OCI-LY7 (cell line): ENCODE measurements at regions not wholly inside any gene's neighbourhood (a gene's known extent, or its start where the extent isn't known, plus 50 kb on each side); places are given as distances from the start of the nearest gene placed in this dataset.

Experiments used
- BruUV-seq: library from RNA; stranded (reverse); fragments of 400-500 nt; replicated peaks from 2 replicates; lab custom pipeline; 2021; lab: Mats Ljungman, UMichigan
- CTCF ChIA-PET: fragments of 300-600 bp; sonication (Branson Sonifier 250); formaldehyde crosslinking; loops from one replicate; lab custom pipeline; 2022; ENCODE audit warnings: antibody characterized with exemption; ENCODE audit not compliant: unreplicated experiment; lab: Charles Lee
- POLR2A ChIA-PET: fragments of 300-600 bp; sonication (Branson Sonifier 250); formaldehyde crosslinking; loops from one replicate; lab custom pipeline; 2022; ENCODE audit warnings: antibody characterized with exemption; lab: Charles Lee
- DNase-seq: peaks from one replicate; pipeline ENCODE4 v3.0.0-alpha.2; 2015; ENCODE audit warnings: low spot score
- H2AFZ ChIP-seq: fragments of 200-600 bp; sonication (generic), shearing (Covaris generic); 2 replicates; pipeline ENCODE4 v1.6.1; 2014; ENCODE audit warnings: mild to moderate bottlenecking, antibody characterized with exemption, low read length, moderate library complexity
- H3K27ac ChIP-seq: fragments of 200-600 bp; sonication (generic); 2 replicates; pipeline ENCODE4 v1.5.1; 2014; ENCODE audit warnings: mixed run types, low read depth, mild to moderate bottlenecking, moderate library complexity, low read length, inconsistent platforms; ENCODE audit not compliant: poor library complexity, severe bottlenecking
- H3K36me3 ChIP-seq: fragments of 200-600 bp; sonication (generic); 2 replicates; pipeline ENCODE4 v1.6.1; 2014; ENCODE audit warnings: mild to moderate bottlenecking, antibody characterized with exemption, low read length, moderate library complexity, mixed read lengths; ENCODE audit not compliant: insufficient read depth
- H3K4me1 ChIP-seq: fragments of 200-600 bp; sonication (generic); 2 replicates; pipeline ENCODE4 v1.5.1; 2014; ENCODE audit warnings: mild to moderate bottlenecking, low read length; ENCODE audit not compliant: insufficient read depth, poor library complexity, severe bottlenecking
- H3K4me2 ChIP-seq: fragments of 200-600 bp; sonication (generic); 2 replicates; pipeline ENCODE4 v1.6.1; 2014; ENCODE audit warnings: mild to moderate bottlenecking, low read length
- H3K4me3 ChIP-seq: fragments of 200-600 bp; sonication (generic); 2 replicates; pipeline ENCODE4 v1.5.1; 2014; ENCODE audit warnings: mild to moderate bottlenecking, low read depth, low read length; ENCODE audit not compliant: poor library complexity, severe bottlenecking
- H3K79me2 ChIP-seq: fragments of 200-600 bp; sonication (generic); 2 replicates; pipeline ENCODE4 v1.6.1; 2016; ENCODE audit warnings: low read depth, mild to moderate bottlenecking, low read length, moderate library complexity, mixed read lengths; ENCODE audit not compliant: insufficient read depth
- H3K9me2 ChIP-seq: fragments of 200-600 bp; sonication (generic); 2 replicates; pipeline ENCODE4 v1.6.1; 2016; ENCODE audit warnings: mild to moderate bottlenecking, low read length, mixed read lengths; ENCODE audit not compliant: insufficient read depth
- H3K9me3 ChIP-seq: fragments of 200-600 bp; sonication (generic); 2 replicates; pipeline ENCODE4 v1.6.1; 2014; ENCODE audit warnings: mild to moderate bottlenecking, mixed run types, low read length, mixed read lengths
- H4K20me1 ChIP-seq: fragments of 200-600 bp; sonication (generic); 2 replicates; pipeline ENCODE4 v1.6.1; 2014; ENCODE audit warnings: mild to moderate bottlenecking, antibody characterized with exemption, low read length, moderate library complexity, mixed read lengths; ENCODE audit not compliant: insufficient read depth
- CTCF ChIP-seq: fragments of 200-600 bp; sonication (generic); conservative IDR thresholded peaks from 2 replicates; pipeline ENCODE4 v1.5.1; 2014; ENCODE audit warnings: mild to moderate bottlenecking, antibody characterized with exemption, low read length, moderate library complexity, mixed read lengths
- EZH2phosphoT487 ChIP-seq: fragments of 200-600 bp; sonication (generic); IDR thresholded peaks from 2 replicates; pipeline ENCODE4 v1.6.1; 2018; ENCODE audit warnings: low read depth, borderline replicate concordance, mild to moderate bottlenecking, mixed run types, antibody characterized with exemption, low read length, moderate library complexity, mixed read lengths
- intact Hi-C: fragments of 100-400 bp; cut with micrococcal nuclease; formaldehyde crosslinking; loops from one replicate; pipeline ENCODE4 v1.10.0; 2022; ENCODE audit not compliant: unreplicated experiment

GRCh38 chr5:57719216-57719615 lies 236.6 kb upstream of the ACTBL2 start:
- H3K9me3 ChIP-seq = no peaks in the 10 kb centered on the region
- H4K20me1 ChIP-seq = no peaks in the 10 kb centered on the region
- H3K27ac ChIP-seq = no peak overlapping the region
- no peak overlapping the region for H2AFZ ChIP-seq
- no peak overlapping the region for H3K4me2 ChIP-seq
- TF ChIP-seq CTCF (no peak), EZH2phosphoT487 (no peak)
- CTCF ChIA-PET = no interaction called here
- H3K36me3 ChIP-seq = no peaks in the 10 kb centered on the region
- POLR2A ChIA-PET = no interaction called here
- no TSS peak for BruUV-seq
- H3K4me1 ChIP-seq = no peaks in the 10 kb centered on the region
- H3K79me2 ChIP-seq = no peaks in the 10 kb centered on the region
- H3K4me3 ChIP-seq = no peak overlapping the region
- no peak for DNase-seq
- H3K9me2 ChIP-seq = no peaks in the 10 kb centered on the region
- intact Hi-C loops = no loop called here

GRCh38 chr5:57718155-57718554 lies 235.5 kb upstream of the ACTBL2 start:
- H3K4me2 ChIP-seq = no peak overlapping the region
- TF ChIP-seq EZH2phosphoT487 = no peak
- no peak for TF ChIP-seq CTCF
- H3K9me3 ChIP-seq = no peaks in the 10 kb centered on the region
- ChIA-PET CTCF (no interaction called here), POLR2A (no interaction called here)
- H3K27ac ChIP-seq = no peak overlapping the region
- H3K4me3 ChIP-seq = no peak overlapping the region
- H4K20me1 ChIP-seq = no peaks in the 10 kb centered on the region
- no peaks in the 10 kb centered on the region for H3K79me2 ChIP-seq
- H3K36me3 ChIP-seq = no peaks in the 10 kb centered on the region
- DNase-seq = no peak
- no peaks in the 10 kb centered on the region for H3K9me2 ChIP-seq
- BruUV-seq = no TSS peak
- intact Hi-C loops = no loop called here
- no peak overlapping the region for H2AFZ ChIP-seq
- H3K4me1 ChIP-seq = no peaks in the 10 kb centered on the region

- Histone ChIP-seq H3K9me3 (no peaks in the 10 kb centered on the region), H4K20me1 (no peaks in the 10 kb centered on the region), H3K4me1 (no peaks in the 10 kb centered on the region), H3K27ac (no peak overlapping the region), H3K9me2 (no peaks in the 10 kb centered on the region), H3K4me2 (no peak overlapping the region), H3K4me3 (no peak overlapping the region), H3K79me2 (no peaks in the 10 kb centered on the region), H3K36me3 (no peaks in the 10 kb centered on the region), H2AFZ (no peak overlapping the region)
- ChIA-PET POLR2A (no interaction called here), CTCF (no interaction called here)
- intact Hi-C loops = no loop called here
- DNase-seq = no peak
- no peak for TF ChIP-seq EZH2phosphoT487
- TF ChIP-seq CTCF = no peak
- BruUV-seq = no TSS peak
These were observed 234.9 kb upstream of the ACTBL2 start for GRCh38 chr5:57717555-57717954.
